GM19099 (cell line): ENCODE measurements at regions not wholly inside any gene's neighbourhood (a gene's known extent, or its start where the extent isn't known, plus 50 kb on each side); places are given as distances from the start of the nearest gene placed in this dataset.

Source experiments
- POLR2A ChIP-seq: IDR thresholded peaks from 3 replicates; pipeline ENCODE4 v1.6.1; 2011; ENCODE audit warnings: low read depth; ENCODE audit not compliant: insufficient read length; ENCODE audit errors: extremely low read depth

DNA sequence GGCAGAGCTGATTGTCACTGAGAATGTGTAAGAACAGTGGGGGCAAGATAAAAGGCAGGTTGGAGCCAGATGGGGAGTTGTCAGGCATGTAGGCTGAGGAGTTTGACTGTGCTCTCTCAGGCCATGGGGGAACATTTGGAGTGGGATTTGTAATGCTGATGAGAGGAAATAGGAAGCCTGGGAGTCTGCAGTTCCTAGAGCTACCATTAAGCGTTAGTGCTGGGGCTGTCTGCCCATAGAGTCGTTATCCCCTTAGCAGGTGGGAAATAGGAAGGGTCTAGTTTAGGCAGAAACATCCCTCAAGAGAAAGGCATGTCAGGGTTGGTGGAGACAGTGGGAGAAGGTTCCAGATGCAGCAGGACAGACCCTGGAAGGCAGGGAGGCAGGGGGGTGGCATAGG is 75.5 kb downstream of the RPS24 start:
- no peak for TF ChIP-seq POLR2A

DNA sequence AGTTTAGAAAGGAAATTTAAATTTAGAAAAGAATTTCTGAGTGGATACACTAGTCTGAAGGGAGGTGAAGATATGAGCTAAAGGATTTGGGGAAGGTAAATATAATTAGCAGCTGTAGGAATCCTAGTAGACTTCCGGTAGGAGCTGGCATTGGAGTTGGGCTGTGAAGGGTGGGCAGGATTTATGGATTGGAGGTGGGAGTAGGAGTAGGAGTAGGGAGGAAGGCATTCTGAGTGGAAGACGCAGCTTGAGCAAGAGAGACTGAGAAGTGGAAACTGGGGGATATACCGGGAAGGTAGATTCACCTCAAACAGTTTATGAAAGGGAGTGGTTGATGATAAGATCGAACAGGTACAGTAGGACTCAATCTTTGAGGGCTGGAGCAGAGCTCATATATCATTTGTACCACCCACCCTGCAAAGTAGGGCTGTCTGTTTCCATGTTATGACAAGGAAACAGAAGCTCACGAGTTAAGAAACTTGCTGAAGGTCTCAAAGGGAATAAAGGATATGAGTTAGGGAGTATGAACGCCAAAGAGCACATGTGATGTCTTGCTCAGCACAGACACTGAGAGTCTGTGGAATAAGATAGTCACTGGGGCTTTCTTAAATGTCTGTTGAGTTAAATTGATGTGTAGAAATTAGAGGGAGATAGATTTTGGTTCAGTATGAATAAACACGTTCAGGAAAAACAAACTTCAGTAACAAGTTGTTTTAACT is 81.6 kb downstream of the RPS24 start:
- TF ChIP-seq POLR2A: no peak

DNA sequence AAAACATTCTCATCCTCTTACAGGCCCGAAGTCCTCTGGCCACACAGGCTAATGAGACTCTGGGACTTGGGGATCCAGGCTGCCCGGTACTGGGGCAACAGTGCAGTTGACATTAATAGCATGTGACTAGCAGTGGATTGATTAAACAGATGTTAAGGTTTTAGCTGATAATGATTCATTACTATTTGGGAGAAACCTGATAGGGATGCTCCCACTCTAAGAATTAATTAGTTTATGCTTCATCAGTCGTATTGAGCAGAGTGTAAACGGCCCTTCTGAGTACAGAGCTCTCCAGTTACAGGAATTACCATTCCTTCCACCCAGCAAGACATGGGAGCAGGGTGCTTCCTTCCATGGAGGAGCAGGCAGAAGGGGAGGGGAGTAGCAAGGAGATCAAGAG is 82.7 kb downstream of the RPS24 start:
- TF ChIP-seq POLR2A: no peak

DNA sequence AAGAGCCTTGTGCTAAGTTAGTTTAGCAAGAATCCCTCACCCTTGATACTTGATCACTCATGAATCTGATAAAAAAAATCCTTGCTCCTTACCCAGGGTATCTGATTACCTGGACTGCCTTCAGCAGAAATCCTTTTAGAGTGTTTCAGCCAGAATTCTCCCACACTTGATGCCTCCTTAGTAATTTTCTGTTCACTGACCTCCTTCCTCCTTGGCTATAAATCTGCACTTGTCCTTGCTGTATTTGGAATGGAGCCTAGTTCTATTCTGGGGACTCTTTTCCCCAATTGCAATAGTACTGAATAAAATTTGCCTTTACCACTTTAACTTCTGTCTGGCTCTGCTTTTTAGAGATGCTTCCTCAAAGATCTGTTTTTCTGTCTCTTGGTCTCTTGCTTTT is 84.9 kb downstream of the RPS24 start:
- TF ChIP-seq POLR2A: no peak

DNA sequence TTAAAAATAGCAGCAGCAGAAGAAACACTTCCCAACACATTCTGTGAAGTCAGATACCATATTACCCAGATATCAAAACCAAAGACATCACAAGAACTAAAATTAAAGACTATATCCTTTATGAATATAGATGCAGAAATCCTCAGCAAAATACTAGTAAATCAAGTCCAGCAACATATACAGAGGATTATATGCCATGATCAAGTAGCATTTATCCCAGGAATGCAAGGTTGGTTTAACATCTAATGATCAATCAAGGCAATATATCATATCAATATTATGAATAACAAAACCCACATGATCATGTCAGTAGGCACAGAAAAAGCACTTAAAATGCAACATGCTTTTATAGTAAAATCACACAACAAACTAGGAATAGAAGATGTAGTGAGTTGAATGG is 88.1 kb downstream of the RPS24 start:
- no peak for TF ChIP-seq POLR2A

DNA sequence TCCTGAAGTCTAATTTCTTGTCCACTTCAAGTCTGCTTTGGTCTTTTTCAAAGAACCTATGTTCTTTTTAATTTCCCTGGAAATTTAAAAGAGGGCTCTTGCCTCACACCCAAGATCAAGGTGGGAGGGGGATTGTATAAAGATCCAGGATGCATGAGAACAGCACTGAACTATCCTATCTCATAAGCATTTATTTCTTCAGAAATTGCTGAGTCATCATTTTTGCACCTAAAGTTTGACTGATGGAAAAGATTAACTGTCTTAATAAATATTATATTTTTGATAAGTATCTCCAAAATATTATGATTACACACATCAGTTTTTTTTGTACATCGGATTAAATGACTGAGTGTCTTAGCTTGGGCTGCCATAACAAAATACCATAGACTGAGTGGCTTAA is 90.5 kb downstream of the RPS24 start:
- TF ChIP-seq POLR2A: no peak

DNA sequence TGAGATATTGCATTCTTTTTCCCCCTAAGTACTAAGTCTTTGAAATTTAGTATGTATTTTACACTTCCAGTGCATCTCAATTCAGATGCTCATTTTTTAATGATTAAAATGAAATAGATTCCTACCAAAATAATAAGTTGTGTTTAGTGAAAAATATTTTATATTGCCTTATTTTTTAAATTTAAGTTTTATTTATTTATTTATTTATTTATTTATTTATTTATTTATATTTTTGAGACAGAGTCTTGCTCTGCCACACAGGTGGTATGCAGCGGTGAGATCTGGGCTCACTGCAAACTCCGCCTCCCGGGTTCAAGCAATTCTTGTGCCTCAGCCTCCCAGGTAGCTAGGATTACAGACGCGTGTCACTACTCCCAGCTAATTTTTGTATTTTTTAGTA is 95.5 kb downstream of the RPS24 start:
- TF ChIP-seq POLR2A: no peak

DNA sequence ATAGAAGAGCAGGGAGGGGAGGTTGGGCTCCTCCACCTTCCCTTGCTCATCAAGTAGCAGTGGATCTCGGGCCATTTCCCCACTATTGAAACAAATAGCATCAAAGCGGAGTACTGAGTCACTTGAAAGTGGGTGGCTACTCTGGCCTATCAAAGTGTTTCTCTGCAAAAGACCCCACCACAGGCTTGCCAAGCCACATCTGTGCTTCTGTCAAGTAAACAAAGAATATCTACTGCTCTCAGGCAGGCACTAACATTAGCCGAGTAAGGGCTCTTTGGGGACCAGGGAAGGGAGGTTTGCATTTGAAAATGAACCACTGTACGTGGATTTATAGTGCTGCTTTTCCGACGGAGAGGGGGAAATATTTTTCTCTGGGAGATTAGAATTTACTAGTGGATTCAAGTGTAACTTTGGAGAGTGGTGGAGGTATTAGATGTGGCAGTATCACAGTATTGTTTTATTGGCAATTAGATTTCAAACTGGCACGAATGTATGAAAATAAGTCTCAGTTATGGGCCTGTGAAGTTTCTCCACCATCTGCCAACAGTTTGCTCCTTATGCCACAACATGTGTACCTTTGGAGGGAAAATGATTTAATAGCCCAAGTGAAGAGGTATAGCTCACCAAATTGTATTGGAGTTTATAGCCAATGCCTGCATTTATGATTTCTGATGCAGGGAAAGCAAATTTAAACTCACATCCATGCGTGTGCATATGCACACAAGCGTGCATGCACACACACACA is 97.5 kb downstream of the RPS24 start:
- TF ChIP-seq POLR2A: no peak

DNA sequence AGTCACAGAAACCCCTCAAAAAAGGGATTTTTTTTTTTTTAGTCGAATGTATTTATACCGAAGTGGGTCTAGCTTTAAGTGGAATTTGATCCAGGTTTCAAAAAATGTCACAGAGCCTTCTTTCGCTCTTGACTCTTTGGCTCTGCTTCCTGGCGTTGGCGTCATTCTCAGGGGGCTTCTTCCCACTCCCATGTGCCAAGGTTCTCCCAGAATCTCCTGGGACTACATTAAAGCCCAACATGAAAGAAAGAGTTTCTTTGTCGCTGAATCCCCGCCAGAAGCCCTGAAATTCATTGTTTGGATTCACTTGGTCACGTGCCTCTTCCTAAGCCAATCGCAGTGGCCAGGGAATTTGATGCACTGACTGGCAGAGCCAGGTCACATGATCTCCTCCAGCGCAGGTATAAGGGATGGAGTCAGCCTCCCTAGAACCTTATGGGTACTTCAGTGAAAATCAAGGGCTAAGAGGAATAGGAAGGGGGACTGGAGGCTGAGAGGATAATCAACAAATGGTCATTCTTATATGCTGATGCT is 101.2 kb downstream of the RPS24 start:
- no peak for TF ChIP-seq POLR2A

DNA sequence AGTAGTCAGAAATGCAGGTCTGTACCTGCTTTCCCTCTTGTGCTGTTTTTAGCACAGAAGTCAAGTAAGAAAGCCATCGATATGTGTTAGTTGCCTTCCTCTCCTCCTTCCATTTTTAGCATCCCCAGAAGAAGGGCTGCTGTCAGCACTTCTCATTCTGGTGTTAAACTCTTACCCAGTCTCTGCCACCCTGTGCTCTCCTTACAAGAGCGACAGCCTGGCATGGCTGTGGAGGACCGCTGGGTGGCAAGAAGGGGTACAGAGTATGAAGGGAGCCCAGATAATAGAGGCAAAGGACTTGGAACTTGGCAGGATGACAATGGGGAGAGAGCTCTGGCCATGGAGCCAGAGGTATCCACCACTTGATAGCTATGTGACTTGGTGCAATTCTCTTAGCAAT is 103.5 kb downstream of the RPS24 start:
- no peak for TF ChIP-seq POLR2A

DNA sequence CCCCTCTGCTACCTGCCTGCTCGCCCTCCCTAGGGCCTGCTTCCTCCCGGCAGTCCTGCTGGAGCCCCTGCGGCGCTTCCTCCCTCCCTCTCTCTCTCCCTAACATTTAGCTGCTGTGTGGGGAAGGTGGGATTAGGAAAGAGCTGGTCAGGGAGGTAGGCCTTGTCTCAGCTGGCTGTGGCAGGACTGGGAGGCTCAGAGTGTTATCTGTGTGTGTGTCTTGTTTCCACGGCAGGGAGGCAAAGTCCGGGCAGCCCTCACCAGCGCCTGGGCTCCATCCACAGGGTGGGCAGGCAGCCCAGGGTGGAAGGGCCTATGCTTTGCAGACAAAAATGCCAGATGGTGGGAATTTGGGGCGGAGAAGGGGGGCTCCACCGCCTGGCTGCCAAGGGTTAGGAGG is 105.7 kb downstream of the RPS24 start:
- no peak for TF ChIP-seq POLR2A

DNA sequence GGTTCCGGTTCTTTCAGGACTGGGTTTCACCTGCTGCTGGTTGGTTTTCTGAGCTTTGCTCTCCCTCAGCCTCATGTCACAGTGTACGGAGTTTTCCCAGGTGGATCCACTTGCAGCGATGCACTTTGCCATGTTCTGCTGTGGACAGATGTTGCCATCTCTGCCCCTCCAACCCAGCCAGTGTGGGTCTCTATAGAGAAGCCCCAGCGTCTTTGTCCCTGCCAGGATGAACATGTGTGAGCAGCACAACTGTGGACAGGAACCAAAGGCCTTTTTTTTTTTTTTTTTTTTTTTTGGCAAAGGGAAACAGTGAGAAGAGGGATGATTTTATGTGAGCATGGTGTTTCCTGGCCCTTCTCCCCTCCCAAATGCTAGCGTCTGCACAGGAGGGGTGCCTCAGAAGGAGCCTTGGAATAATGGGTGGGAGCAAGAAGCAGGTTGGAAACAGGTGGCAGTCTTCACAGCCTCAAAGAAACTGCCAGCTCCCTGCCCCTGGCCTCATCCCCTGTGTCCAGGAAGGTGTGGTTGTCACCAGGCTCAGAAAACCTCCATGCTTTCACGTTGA is 106.5 kb downstream of the RPS24 start:
- TF ChIP-seq POLR2A: no peak

DNA sequence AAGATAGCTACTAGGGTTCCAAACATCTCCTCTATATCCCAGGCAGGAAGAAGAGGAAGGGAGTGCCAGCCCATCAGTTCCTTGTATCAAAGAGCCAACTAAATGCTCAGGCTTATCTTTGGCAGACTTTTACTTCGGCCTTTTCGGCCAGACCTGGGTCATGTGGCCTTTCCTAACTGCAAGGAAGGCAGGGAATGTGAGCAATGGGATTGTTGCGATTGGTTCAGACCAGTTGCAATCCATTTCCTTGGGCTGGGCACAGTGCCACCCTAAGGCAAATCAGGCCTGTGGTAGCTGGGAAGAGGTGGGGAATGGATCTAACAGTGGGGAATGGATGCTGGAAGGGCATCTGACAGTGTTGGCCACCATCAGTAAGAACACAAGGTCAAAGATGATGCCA is 109.9 kb downstream of the RPS24 start:
- no peak for TF ChIP-seq POLR2A

DNA sequence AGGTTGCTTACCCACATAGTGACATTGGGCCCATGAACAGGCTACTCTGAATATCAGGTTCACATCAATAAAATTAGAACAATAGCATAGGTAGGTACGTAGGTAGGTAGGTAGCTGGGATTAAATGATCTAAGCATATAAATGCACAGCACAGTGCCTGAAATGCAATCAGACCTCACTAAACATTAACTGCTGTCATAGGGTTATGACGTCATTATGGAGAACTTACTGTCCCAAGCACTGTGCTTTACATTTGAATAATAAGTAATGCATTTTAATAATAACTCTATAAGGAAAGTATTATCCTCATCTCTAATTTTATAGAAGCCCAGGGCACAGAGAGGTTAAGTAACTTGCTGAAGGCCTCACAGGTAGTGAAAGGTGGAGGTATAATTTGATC is 112.5 kb downstream of the RPS24 start:
- TF ChIP-seq POLR2A: no peak

DNA sequence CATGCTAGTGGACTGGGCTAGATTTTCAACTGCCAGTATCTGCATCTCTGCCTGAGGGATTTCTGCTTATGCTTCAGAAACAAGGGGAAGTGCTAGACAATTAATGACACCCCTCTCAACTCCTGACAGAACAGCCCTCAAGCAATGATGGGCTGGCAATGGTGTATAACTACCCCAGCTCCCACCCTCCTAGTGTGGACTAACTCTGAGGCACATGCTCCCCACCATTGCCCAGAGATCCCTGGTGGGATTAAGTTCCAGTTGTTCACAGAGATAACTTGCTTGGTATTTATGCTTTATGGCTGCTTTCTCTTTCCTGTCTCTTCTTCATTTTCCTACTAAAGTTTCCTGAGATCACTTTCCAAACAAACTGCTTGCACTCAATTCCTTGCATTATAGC is 113.5 kb downstream of the RPS24 start:
- no peak for TF ChIP-seq POLR2A
